A204.1 (cell line): ENCODE measurements at regions not wholly inside any gene's neighbourhood (a gene's known extent, or its start where the extent isn't known, plus 50 kb on each side); places are given as distances from the start of the nearest gene placed in this dataset.
A peak's percentile ranks its signal among the peaks of the same experiment; 100 is the strongest.

Source experiments
- FAIRE-seq: peaks from 2 replicates; lab custom pipeline; 2012; peaks lifted over from hg19 to GRCh38; lab: Jason Lieb, UNC

DNA sequence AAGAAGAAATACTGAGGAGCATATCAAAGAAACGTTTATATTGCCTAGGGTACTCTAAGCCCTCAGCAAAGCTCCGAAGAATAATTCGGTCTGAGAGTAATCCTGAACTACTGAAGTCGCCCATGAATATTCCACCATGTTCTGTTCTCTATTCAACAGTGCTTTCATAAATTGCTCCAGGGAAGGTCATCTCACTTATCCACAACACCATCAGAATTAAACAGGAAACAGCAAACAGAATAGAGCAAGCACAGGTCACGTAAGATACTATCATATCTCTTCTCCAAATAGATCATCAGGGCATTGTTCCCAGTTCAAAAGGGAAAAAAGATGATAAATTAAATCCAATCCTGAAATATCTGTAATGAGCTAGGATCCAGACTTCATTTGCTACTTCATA is 325.6 kb downstream of the DEPDC1B start:
- FAIRE-seq, result no peak

GRCh38 chr5:60372786-60373185 is 327.2 kb downstream of the DEPDC1B start:
- FAIRE-seq, result peak; percentile 94

- no peak for FAIRE-seq
Observed at GRCh38 chr5:60371065-60371464, 328.9 kb downstream of the DEPDC1B start.

GRCh38 chr5:60370508-60370907 is 329.5 kb downstream of the DEPDC1B start:
- no peak for FAIRE-seq

DNA sequence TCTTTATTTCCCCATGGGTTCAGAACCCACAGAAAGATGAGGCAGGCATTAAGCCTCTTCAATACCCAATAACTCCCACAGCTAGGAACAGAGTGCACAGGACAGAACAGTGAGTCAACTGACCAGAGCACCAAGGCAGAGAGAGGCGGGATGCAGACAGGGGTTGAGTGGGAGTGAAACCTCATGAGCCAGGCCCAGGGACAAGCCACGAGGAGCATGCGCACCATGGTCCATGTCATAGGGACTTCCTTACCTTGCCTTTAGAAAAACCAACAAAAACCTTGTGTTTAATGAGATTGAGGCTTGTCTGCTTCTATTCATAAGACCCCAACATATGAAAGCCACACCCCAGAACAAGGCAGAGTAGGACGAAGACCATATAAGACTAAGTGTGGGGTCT is 330.6 kb downstream of the DEPDC1B start:
- no peak for FAIRE-seq

- no peak for FAIRE-seq
Observed at GRCh38 chr5:60368100-60368499, 331.9 kb downstream of the DEPDC1B start.

DNA sequence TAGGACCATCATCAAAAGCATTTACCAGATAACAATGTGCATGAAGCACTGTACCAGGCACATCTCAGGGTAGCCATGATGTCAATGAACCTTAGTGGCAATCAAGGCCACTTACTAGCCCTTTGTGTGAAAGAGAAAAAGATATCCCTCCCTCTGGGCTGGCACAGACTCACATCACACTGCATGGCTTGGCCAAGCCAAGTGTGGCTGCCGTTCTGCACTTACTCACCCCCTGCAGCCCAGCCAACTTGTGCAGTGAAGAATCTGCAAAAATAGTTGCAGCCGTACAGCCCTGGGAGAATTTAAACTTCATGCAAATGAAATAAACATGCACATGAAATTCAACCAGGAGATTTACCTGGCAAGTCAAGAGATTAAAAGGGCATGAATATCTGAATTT is 333.5 kb downstream of the DEPDC1B start:
- peak; percentile 96 for FAIRE-seq

- FAIRE-seq, result peak; percentile 98
Observed at GRCh38 chr5:60365001-60365400, 335.0 kb downstream of the DEPDC1B start.

DNA sequence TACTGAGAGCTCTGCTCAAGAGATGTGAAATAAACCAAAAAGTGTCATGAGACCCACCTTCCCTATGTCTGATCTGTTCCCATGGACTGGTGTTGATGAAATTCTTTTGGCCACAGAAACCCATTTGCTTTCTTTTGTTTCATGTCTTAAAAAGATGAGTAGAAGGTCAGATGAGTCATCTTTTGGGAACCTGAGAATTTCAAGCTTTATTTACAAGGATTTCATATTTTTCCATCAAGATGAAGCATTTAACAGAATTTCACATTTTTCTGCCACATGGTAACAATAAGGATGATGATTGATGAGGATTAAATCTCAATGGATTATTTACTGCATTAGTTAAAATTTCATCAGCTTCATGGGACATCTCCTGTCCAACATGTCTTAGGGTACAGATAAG is 337.8 kb downstream of the DEPDC1B start:
- no peak for FAIRE-seq

DNA sequence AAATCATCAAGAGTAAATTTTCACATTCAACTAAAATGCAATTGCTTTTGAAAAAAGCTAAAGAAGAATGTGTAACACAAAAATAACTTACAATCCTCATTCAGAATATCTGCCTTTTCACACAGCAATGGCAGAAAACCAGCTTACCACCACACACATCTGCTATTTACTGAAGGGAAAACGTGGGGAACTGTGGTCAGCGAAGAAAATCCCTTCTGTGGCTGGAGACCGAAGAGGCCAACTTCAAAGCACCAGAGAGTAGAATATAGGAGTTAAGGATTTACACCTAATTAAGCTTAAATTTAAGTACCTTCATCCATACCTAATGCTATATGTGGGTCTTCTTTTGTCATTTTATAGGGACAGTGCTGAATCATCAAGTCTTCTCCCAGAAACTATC is 339.6 kb downstream of the DEPDC1B start:
- no peak for FAIRE-seq

- peak; percentile 98 for FAIRE-seq
Observed at GRCh38 chr5:60357302-60357701, 342.7 kb downstream of the DEPDC1B start.

GRCh38 chr5:60356745-60357144 is 343.2 kb downstream of the DEPDC1B start:
- FAIRE-seq, result no peak

GRCh38 chr5:60355181-60355580 is 344.8 kb downstream of the DEPDC1B start:
- no peak for FAIRE-seq

GRCh38 chr5:60354311-60354710 is 345.7 kb downstream of the DEPDC1B start:
- peak; percentile 98 for FAIRE-seq

DNA sequence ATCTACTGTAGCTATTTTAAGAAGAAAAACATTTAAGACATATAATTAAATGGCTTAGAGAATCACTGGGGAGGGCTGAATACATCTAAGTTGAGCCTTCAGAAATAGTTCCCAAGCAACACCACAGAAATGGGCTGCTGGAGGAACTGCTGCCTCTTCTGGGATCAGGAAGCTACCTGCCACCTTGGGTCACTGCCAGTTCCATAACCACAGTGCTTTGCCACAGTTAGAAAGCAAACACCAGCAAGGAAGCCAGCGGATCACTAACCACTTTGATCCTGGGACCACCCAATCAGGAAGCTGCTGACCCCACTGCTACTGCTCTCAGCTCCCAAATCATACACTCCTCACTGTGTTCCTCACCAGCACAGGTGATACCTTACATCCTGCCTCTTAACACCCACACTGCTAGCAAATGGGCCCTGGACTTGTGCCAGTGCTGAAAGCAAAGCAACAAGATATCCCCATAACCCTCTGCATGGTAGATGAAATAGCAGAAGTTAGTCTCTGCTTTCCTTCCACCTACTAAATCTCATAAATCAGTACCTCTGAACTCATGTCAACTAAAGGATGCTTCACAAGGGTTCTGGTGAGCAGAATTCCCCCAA is 346.9 kb downstream of the DEPDC1B start:
- no peak for FAIRE-seq

DNA sequence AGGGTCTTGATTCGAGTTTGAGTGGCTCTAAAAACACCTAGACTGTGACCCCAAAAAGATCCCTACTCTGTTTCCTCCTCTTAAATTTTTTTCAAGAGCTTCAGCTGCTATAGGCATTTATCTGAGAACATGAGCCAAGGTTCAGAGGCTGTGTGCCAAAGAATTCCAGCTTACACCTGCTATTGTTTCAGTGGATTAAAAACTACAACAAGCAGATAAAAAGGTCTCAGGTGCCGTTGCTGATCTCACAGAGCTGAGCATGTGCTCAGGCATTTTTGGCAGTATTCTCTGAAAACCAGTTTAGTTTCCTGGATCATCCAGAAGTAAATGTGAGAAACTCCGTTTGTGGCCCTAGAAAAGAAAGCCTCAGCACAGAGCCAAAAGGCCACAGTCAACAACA is 349.2 kb downstream of the DEPDC1B start:
- FAIRE-seq, result no peak

DNA sequence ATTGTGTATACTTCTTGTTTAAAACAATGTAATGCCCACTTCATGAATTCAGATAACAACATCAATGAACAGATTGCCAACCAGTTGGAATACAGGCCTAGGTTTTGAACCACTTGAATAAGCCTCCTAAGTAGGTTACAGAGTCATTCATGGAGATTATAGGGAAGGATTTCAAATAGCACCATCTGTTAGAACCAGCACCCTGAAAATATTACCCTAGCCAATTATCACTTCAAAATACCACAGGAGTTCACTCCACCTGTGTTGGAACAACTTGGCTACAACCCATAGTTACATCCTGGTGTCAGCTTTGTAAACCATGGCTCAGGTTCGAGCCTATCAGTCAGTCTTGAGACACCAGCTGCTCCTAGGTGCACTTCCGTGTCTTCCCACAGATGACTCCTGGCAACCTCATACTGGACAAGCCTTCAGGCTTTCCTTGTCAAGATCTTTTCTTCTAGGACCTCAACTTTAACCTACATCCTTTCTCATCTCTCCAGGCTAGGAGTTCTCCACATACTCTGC is 350.0 kb downstream of the DEPDC1B start:
- FAIRE-seq, result no peak

DNA sequence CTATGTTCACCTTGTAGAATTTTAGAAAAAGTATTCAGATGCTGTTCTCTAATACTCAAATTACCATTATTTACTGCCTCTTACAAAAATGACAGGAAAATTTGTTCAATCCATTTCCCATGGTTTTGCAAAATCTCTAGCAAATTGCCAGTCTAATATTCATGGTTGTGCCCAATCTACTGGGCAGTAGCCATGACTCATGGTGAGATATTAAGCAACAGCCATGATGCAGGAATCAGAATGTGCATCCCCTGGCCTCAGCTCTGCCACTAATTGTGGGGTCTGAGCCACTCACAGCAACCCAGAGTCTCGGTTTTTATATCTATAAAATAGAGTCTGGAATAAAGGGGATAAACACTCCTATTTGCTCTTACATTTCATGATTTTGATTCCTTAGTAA is 353.6 kb downstream of the DEPDC1B start:
- FAIRE-seq, result no peak

DNA sequence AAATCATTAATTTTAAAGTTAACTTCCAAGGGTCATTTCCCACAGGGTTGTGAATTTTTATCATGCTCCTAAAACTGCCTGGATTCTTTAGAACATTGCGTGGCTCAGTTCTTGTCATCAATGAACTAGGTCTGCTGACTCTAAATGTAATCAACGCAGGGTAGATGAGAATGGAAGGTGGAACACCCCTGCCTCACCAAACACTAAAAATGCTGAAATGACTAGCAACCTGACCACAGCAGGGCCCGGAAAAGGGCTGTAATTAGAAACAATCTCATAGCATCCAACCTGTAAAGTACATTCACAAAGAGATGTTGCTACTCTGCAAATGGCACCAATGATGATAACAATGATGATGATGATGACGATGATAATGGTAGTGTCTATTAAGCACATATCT is 356.9 kb downstream of the DEPDC1B start:
- FAIRE-seq, result no peak

- FAIRE-seq, result peak; percentile 100
Observed at GRCh38 chr5:60340965-60341471, 358.9 kb downstream of the DEPDC1B start.

GRCh38 chr5:60340326-60340725 is 359.6 kb downstream of the DEPDC1B start:
- FAIRE-seq, result no peak

- no peak for FAIRE-seq
Observed at GRCh38 chr5:60339691-60340201, 360.2 kb downstream of the DEPDC1B start.

DNA sequence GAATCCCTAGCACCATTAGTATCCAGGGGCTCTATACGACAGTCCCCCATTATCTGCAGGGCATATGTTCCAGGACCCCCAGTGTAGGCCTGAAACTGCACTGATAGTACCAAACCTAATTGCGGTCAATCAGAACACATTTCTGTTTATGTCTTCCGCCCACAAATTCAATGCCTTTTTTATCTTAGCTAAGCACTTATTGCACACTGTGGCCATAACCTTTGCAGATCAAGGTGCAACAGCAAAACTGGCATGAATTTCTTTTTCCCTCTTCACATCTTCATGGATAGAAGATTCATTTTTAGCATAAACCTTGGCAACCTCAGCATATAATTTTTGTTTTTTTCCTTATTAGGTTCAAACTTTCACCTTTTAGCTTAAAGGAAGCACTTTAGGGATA is 361.1 kb downstream of the DEPDC1B start:
- FAIRE-seq, result peak; percentile 83

DNA sequence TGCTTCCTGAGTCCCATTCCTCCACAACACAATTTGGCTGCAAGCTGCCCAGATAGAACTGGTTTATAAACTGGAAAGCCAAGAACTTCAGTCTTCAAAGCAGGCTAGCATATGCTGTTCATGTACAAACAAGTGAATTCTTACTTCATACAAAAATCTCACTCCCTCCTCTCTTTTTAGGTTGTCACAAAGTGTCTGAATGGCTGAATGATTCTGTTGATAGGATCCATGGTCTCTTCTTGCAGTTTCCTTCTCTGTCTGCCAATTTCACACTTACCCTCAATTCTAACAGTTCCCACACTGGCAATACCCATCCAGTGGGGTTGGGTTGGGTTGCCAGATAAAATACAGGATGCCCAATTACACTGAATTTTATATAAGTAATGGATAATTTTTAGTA is 363.5 kb downstream of the DEPDC1B start:
- FAIRE-seq, result no peak
